KOPT-K1 (cell line): ENCODE measurements at regions not wholly inside any gene's neighbourhood (a gene's known extent, or its start where the extent isn't known, plus 50 kb on each side); places are given as distances from the start of the nearest gene placed in this dataset.

Experiments used
- H3K27ac ChIP-seq: fragments of 200-600 bp; sonication (generic); 2 replicates; pipeline ENCODE4 v1.5.1; 2016; ENCODE audit warnings: antibody characterized with exemption, mild to moderate bottlenecking, low read depth, low read length; ENCODE audit not compliant: poor library complexity, severe bottlenecking
- H3K36me3 ChIP-seq: fragments of 200-600 bp; sonication (generic); 2 replicates; pipeline ENCODE4 v1.5.1; 2017; ENCODE audit warnings: antibody characterized with exemption, mild to moderate bottlenecking, low read length, moderate library complexity; ENCODE audit not compliant: insufficient read depth
- H3K9me3 ChIP-seq: fragments of 200-600 bp; sonication (generic); 2 replicates; pipeline ENCODE4 v1.5.1; 2017; ENCODE audit warnings: antibody characterized with exemption, low read length, mild to moderate bottlenecking; ENCODE audit not compliant: insufficient read depth, poor library complexity, severe bottlenecking

GRCh38 chr1:112285746-112286145, 110.3 kb upstream of the CTTNBP2NL start:
- no peaks in the 10 kb centered on the region for H3K9me3 ChIP-seq

GRCh38 chr1:112296908-112297307, 99.1 kb upstream of the CTTNBP2NL start:
- H3K9me3 ChIP-seq: peaks cover 7% of the 10 kb centered on the region
- H3K27ac ChIP-seq: no peak overlapping the region
- no peaks in the 10 kb centered on the region for H3K36me3 ChIP-seq

More at GRCh38 chr1:112285746-112286145, 110.3 kb upstream of the CTTNBP2NL start:
- Histone ChIP-seq H3K36me3 (no peaks in the 10 kb centered on the region), H3K27ac (no peak overlapping the region)

- Histone ChIP-seq H3K9me3 (peaks cover 7% of the 10 kb centered on the region), H3K27ac (no peak overlapping the region), H3K36me3 (no peaks in the 10 kb centered on the region)
Observed at GRCh38 chr1:112297536-112297935, 98.5 kb upstream of the CTTNBP2NL start.

- H3K9me3 ChIP-seq: peaks cover 7% of the 10 kb centered on the region
- H3K36me3 ChIP-seq: no peaks in the 10 kb centered on the region
- H3K27ac ChIP-seq: no peak overlapping the region
Observed at GRCh38 chr1:112298558-112298957, 97.5 kb upstream of the CTTNBP2NL start.

GRCh38 chr1:112304126-112304525, 91.9 kb upstream of the CTTNBP2NL start:
- Histone ChIP-seq H3K27ac (no peak overlapping the region), H3K9me3 (peaks cover 4% of the 10 kb centered on the region)

GRCh38 chr1:112304612-112305011, 91.4 kb upstream of the CTTNBP2NL start:
- no peak overlapping the region for H3K27ac ChIP-seq
- no peaks in the 10 kb centered on the region for H3K9me3 ChIP-seq
- H3K36me3 ChIP-seq: no peaks in the 10 kb centered on the region

More at GRCh38 chr1:112304126-112304525, 91.9 kb upstream of the CTTNBP2NL start:
- no peaks in the 10 kb centered on the region for H3K36me3 ChIP-seq

- Histone ChIP-seq H3K9me3 (no peaks in the 10 kb centered on the region), H3K27ac (no peak overlapping the region), H3K36me3 (no peaks in the 10 kb centered on the region)
Observed at GRCh38 chr1:112307930-112308591, 88.0 kb upstream of the CTTNBP2NL start.

GRCh38 chr1:112308716-112309115, 87.3 kb upstream of the CTTNBP2NL start:
- H3K9me3 ChIP-seq: no peaks in the 10 kb centered on the region
- H3K36me3 ChIP-seq: no peaks in the 10 kb centered on the region
- H3K27ac ChIP-seq: no peak overlapping the region

- no peaks in the 10 kb centered on the region for H3K36me3 ChIP-seq
- no peak overlapping the region for H3K27ac ChIP-seq
- H3K9me3 ChIP-seq: no peaks in the 10 kb centered on the region
Observed at GRCh38 chr1:112309499-112309898, 86.5 kb upstream of the CTTNBP2NL start.

- Histone ChIP-seq H3K36me3 (no peaks in the 10 kb centered on the region), H3K9me3 (no peaks in the 10 kb centered on the region), H3K27ac (no peak overlapping the region)
Observed at GRCh38 chr1:112312315-112312714, 83.7 kb upstream of the CTTNBP2NL start.

- Histone ChIP-seq H3K36me3 (no peaks in the 10 kb centered on the region), H3K27ac (no peak overlapping the region), H3K9me3 (no peaks in the 10 kb centered on the region)
Observed at GRCh38 chr1:112312879-112313278, 83.1 kb upstream of the CTTNBP2NL start.

GRCh38 chr1:112316254-112316913, 79.6 kb upstream of the CTTNBP2NL start:
- Histone ChIP-seq H3K36me3 (no peaks in the 10 kb centered on the region), H3K9me3 (no peaks in the 10 kb centered on the region), H3K27ac (no peak overlapping the region)

- H3K9me3 ChIP-seq: no peaks in the 10 kb centered on the region
- no peaks in the 10 kb centered on the region for H3K36me3 ChIP-seq
- H3K27ac ChIP-seq: no peak overlapping the region
Observed at GRCh38 chr1:112317140-112317539, 78.9 kb upstream of the CTTNBP2NL start.

GRCh38 chr1:112317611-112318062, 78.4 kb upstream of the CTTNBP2NL start:
- no peak overlapping the region for H3K27ac ChIP-seq
- H3K36me3 ChIP-seq: no peaks in the 10 kb centered on the region
- no peaks in the 10 kb centered on the region for H3K9me3 ChIP-seq

GRCh38 chr1:112318263-112318662, 77.8 kb upstream of the CTTNBP2NL start:
- no peak overlapping the region for H3K27ac ChIP-seq
- H3K36me3 ChIP-seq: no peaks in the 10 kb centered on the region
- no peaks in the 10 kb centered on the region for H3K9me3 ChIP-seq
